ENCODE measurements at regions not wholly inside any gene's neighbourhood (a gene's known extent, or its start where the extent isn't known, plus 50 kb on each side); places are given as distances from the start of the nearest gene placed in this dataset.

DNA sequence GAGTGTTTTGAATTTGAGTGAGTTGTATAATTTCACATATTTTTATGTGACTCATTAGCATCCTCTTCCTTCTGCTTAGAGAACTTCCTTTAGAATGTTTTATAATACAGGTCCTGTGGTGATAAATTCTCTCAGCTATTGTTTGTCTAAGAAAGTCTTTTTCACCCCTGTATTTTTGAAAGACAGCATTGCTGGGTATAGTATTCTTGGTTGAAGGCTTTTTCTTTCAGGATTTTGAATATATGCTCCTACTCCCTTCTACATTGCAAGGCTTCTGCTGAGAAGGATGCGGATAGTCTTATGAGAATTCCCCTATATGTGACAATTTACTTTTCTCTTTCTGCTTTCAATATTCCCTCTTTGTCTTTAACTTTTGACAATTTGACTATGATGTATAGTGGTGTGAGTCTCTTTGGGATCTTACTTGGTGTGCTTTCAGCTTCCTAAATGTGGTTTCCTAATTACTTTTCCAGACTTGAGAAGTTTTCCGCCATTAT is 118.9 kb upstream of the HMGA2 start:
- TF ChIP-seq EP300 (IDR thresholded peaks at IDR 0.05; ENCODE audit: borderline replicate concordance) (no peak), RAD21 (IDR thresholded peaks at IDR 0.05; ENCODE audit: low read depth) (no peak), TAF1 (IDR thresholded peaks at IDR 0.05; ENCODE audit: low read depth) (no peak), TCF12 (IDR thresholded peaks at IDR 0.05; ENCODE audit: low read depth) (no peak), CEBPB (IDR thresholded peaks at IDR 0.05) (no peak), ZBTB7A (IDR thresholded peaks at IDR 0.05; ENCODE audit: low read depth) (no peak), TEAD4 (IDR thresholded peaks at IDR 0.05) (no peak), YY1 (IDR thresholded peaks at IDR 0.05; ENCODE audit: low read depth) (no peak)
- TF ChIP-seq, protein P1, sequence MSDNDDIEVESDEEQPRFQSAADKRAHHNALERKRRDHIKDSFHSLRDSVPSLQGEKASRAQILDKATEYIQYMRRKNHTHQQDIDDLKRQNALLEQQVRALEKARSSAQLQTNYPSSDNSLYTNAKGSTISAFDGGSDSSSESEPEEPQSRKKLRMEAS (IDR thresholded peaks at IDR 0.05), result no peak
- TF ChIP-seq, protein P2, sequence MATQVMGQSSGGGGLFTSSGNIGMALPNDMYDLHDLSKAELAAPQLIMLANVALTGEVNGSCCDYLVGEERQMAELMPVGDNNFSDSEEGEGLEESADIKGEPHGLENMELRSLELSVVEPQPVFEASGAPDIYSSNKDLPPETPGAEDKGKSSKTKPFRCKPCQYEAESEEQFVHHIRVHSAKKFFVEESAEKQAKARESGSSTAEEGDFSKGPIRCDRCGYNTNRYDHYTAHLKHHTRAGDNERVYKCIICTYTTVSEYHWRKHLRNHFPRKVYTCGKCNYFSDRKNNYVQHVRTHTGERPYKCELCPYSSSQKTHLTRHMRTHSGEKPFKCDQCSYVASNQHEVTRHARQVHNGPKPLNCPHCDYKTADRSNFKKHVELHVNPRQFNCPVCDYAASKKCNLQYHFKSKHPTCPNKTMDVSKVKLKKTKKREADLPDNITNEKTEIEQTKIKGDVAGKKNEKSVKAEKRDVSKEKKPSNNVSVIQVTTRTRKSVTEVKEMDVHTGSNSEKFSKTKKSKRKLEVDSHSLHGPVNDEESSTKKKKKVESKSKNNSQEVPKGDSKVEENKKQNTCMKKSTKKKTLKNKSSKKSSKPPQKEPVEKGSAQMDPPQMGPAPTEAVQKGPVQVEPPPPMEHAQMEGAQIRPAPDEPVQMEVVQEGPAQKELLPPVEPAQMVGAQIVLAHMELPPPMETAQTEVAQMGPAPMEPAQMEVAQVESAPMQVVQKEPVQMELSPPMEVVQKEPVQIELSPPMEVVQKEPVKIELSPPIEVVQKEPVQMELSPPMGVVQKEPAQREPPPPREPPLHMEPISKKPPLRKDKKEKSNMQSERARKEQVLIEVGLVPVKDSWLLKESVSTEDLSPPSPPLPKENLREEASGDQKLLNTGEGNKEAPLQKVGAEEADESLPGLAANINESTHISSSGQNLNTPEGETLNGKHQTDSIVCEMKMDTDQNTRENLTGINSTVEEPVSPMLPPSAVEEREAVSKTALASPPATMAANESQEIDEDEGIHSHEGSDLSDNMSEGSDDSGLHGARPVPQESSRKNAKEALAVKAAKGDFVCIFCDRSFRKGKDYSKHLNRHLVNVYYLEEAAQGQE (IDR thresholded peaks at IDR 0.05; ENCODE audit: low read depth), result no peak
- TF ChIP-seq, protein P3, sequence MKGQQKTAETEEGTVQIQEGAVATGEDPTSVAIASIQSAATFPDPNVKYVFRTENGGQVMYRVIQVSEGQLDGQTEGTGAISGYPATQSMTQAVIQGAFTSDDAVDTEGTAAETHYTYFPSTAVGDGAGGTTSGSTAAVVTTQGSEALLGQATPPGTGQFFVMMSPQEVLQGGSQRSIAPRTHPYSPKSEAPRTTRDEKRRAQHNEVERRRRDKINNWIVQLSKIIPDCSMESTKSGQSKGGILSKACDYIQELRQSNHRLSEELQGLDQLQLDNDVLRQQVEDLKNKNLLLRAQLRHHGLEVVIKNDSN (IDR thresholded peaks at IDR 0.05), result no peak

Measured in Ishikawa (cell line).